ENCODE measurements at regions not wholly inside any gene's neighbourhood (a gene's known extent, or its start where the extent isn't known, plus 50 kb on each side); places are given as distances from the start of the nearest gene placed in this dataset.

GRCh38 chr22:48396091-48396784, 1431.4 kb downstream of the BRD1 start:
- DNase-seq (ENCODE audit: low spot score) = no peak
- intact Hi-C loops (cut with DNase I) = no loop called here

- intact Hi-C loops (cut with DNase I) = no loop called here
- no peak for DNase-seq (ENCODE audit: low spot score)
Measured at GRCh38 chr22:48395201-48395600, 1432.5 kb downstream of the BRD1 start.

GRCh38 chr22:48394787-48395186, 1432.9 kb downstream of the BRD1 start:
- intact Hi-C loops (cut with DNase I) = no loop called here

GRCh38 chr22:48393885-48394284, 1433.8 kb downstream of the BRD1 start:
- no peak for DNase-seq (ENCODE audit: low spot score)

More at GRCh38 chr22:48394787-48395186, 1432.9 kb downstream of the BRD1 start:
- DNase-seq (ENCODE audit: low spot score) = no peak

GRCh38 chr22:48393041-48393370, 1434.7 kb downstream of the BRD1 start:
- no peak for DNase-seq (ENCODE audit: low spot score)
- intact Hi-C loops (cut with DNase I) = no loop called here

More at GRCh38 chr22:48393885-48394284, 1433.8 kb downstream of the BRD1 start:
- intact Hi-C loops (cut with DNase I) = no loop called here

GRCh38 chr22:48391820-48392219, 1435.9 kb downstream of the BRD1 start:
- no peak for DNase-seq (ENCODE audit: low spot score)
- intact Hi-C loops (cut with DNase I) = no loop called here

- no peak for DNase-seq (ENCODE audit: low spot score)
- intact Hi-C loops (cut with DNase I) = no loop called here
Measured at GRCh38 chr22:48391171-48391711, 1436.4 kb downstream of the BRD1 start.

GRCh38 chr22:48389916-48390315, 1437.8 kb downstream of the BRD1 start:
- DNase-seq (ENCODE audit: low spot score) = no peak
- intact Hi-C loops (cut with DNase I) = no loop called here

- intact Hi-C loops (cut with DNase I) = no loop called here
- peak; percentile 46 for DNase-seq (ENCODE audit: low spot score)
Measured at GRCh38 chr22:48382197-48382596, 1445.5 kb downstream of the BRD1 start.

GRCh38 chr22:48380016-48380665, 1447.5 kb downstream of the BRD1 start:
- intact Hi-C loops (cut with DNase I) = no loop called here
- DNase-seq (ENCODE audit: low spot score) = no peak

- no peak for DNase-seq (ENCODE audit: low spot score)
- intact Hi-C loops (cut with DNase I) = no loop called here
Measured at GRCh38 chr22:48379371-48379770, 1448.3 kb downstream of the BRD1 start.

- DNase-seq (ENCODE audit: low spot score) = no peak
- intact Hi-C loops (cut with DNase I) = no loop called here
Measured at GRCh38 chr22:48378673-48379072, 1449.0 kb downstream of the BRD1 start.

GRCh38 chr22:48376936-48377712, 1450.5 kb downstream of the BRD1 start:
- no peak for DNase-seq (ENCODE audit: low spot score)
- intact Hi-C loops (cut with DNase I) = no loop called here

- DNase-seq (ENCODE audit: low spot score) = no peak
- intact Hi-C loops (cut with DNase I) = no loop called here
Measured at GRCh38 chr22:48376428-48376827, 1451.2 kb downstream of the BRD1 start.

- intact Hi-C loops (cut with DNase I) = no loop called here
- DNase-seq (ENCODE audit: low spot score) = no peak
Measured at GRCh38 chr22:48373626-48374173, 1454.0 kb downstream of the BRD1 start.

- intact Hi-C loops (cut with DNase I) = no loop called here
- no peak for DNase-seq (ENCODE audit: low spot score)
Measured at GRCh38 chr22:48372390-48372789, 1455.3 kb downstream of the BRD1 start.

GRCh38 chr22:48371391-48371790, 1456.3 kb downstream of the BRD1 start:
- intact Hi-C loops (cut with DNase I) = no loop called here
- no peak for DNase-seq (ENCODE audit: low spot score)

GRCh38 chr22:48370508-48371325, 1457.0 kb downstream of the BRD1 start:
- no peak for DNase-seq (ENCODE audit: low spot score)
- intact Hi-C loops (cut with DNase I) = no loop called here
